ENCODE measurements at regions not wholly inside any gene's neighbourhood (a gene's known extent, or its start where the extent isn't known, plus 50 kb on each side); places are given as distances from the start of the nearest gene placed in this dataset.
"Not testable (repeated sequence)": the region's sequence is repeated elsewhere in the genome, so short reads cannot be mapped to it uniquely, and the experiment has no call there.

GRCh38 chr4:159024266-159024665 lies 78.6 kb upstream of the RAPGEF2 start:
- DNase-seq (ENCODE audit: low read depth, low spot score) = no peak
- H3K4me3 ChIP-seq (ENCODE audit: low read depth, low read length) = no peak overlapping the region
- ChIA-PET POLR2A (no interaction called here), CTCF (no interaction called here)
- TF ChIP-seq CTCF (IDR thresholded peaks at IDR 0.05; ENCODE audit: insufficient read depth, low read length, missing control alignments) = no peak

GRCh38 chr4:159024828-159025227 lies 78.1 kb upstream of the RAPGEF2 start:
- no peak overlapping the region for H3K4me3 ChIP-seq (ENCODE audit: low read depth, low read length)
- no peak for TF ChIP-seq CTCF (IDR thresholded peaks at IDR 0.05; ENCODE audit: insufficient read depth, low read length, missing control alignments)
- DNase-seq (ENCODE audit: low read depth, low spot score) = no peak
- ChIA-PET CTCF (no interaction called here), POLR2A (no interaction called here)

- TF ChIP-seq CTCF (IDR thresholded peaks at IDR 0.05; ENCODE audit: insufficient read depth, low read length, missing control alignments) = no peak
- POLR2A ChIA-PET = no interaction called here
- CTCF ChIA-PET = no interaction called here
- H3K4me3 ChIP-seq (ENCODE audit: low read depth, low read length) = no peak overlapping the region
- DNase-seq (ENCODE audit: low read depth, low spot score) = no peak
Observed at GRCh38 chr4:159026329-159026728, 76.5 kb upstream of the RAPGEF2 start.

- ChIA-PET POLR2A (no interaction called here), CTCF (interaction anchor here (1.0 kb wide), 1 partner anchor 175 kb away, joined by 3 read pairs; no protein-coding TSS in a partner anchor)
- no peak for TF ChIP-seq CTCF (IDR thresholded peaks at IDR 0.05; ENCODE audit: insufficient read depth, low read length, missing control alignments)
- no peak overlapping the region for H3K4me3 ChIP-seq (ENCODE audit: low read depth, low read length)
- no peak for DNase-seq (ENCODE audit: low read depth, low spot score)
Observed at GRCh38 chr4:159027535-159027934, 75.3 kb upstream of the RAPGEF2 start.

- POLR2A ChIA-PET = no interaction called here
- CTCF ChIA-PET = no interaction called here
- DNase-seq (ENCODE audit: low read depth, low spot score) = no peak
- H3K4me3 ChIP-seq (ENCODE audit: low read depth, low read length) = no peak overlapping the region
- TF ChIP-seq CTCF (IDR thresholded peaks at IDR 0.05; ENCODE audit: insufficient read depth, low read length, missing control alignments) = no peak
Observed at GRCh38 chr4:159029481-159029880, 73.4 kb upstream of the RAPGEF2 start.

GRCh38 chr4:159030297-159030696 lies 72.6 kb upstream of the RAPGEF2 start:
- POLR2A ChIA-PET; H3K4me3 ChIP-seq (ENCODE audit: low read depth, low read length); CTCF ChIA-PET; DNase-seq (ENCODE audit: low read depth, low spot score): not testable (repeated sequence)

GRCh38 chr4:159035570-159035969 lies 67.3 kb upstream of the RAPGEF2 start:
- ChIA-PET POLR2A (no interaction called here), CTCF (no interaction called here)
- no peak for TF ChIP-seq CTCF (IDR thresholded peaks at IDR 0.05; ENCODE audit: insufficient read depth, low read length, missing control alignments)
- no peak for DNase-seq (ENCODE audit: low read depth, low spot score)
- H3K4me3 ChIP-seq (ENCODE audit: low read depth, low read length) = no peak overlapping the region
